Left renal pelvis (tissue), 4 donors: ENCODE measurements at regions not wholly inside any gene's neighbourhood (a gene's known extent, or its start where the extent isn't known, plus 50 kb on each side); places are given as distances from the start of the nearest gene placed in this dataset.

ENCODE experiments used
- DNase-seq, 4 donors: peaks; one replicate each; pipeline ENCODE4 v3.0.0-alpha.2; 2013; ENCODE audit warnings: low read depth in 4 of 4, low spot score in 3 of 4

GRCh38 chr2:143968860-143969259 is 551.1 kb downstream of the ZEB2 start:
- DNase-seq = no peak

GRCh38 chr2:143968360-143968759 is 551.6 kb downstream of the ZEB2 start:
- no peak for DNase-seq

- DNase-seq = no peak
Measured at GRCh38 chr2:143965493-143966164, 554.3 kb downstream of the ZEB2 start.

- no peak for DNase-seq
Measured at GRCh38 chr2:143964891-143965290, 555.0 kb downstream of the ZEB2 start.

GRCh38 chr2:143960177-143960576 is 559.7 kb downstream of the ZEB2 start:
- no peak for DNase-seq

GRCh38 chr2:143957321-143957720 is 562.6 kb downstream of the ZEB2 start:
- DNase-seq = no peak

- no peak for DNase-seq
Measured at GRCh38 chr2:143955401-143956065, 564.4 kb downstream of the ZEB2 start.

- DNase-seq = no peak
Measured at GRCh38 chr2:143954844-143955243, 565.1 kb downstream of the ZEB2 start.

GRCh38 chr2:143954186-143954585 is 565.7 kb downstream of the ZEB2 start:
- no peak for DNase-seq

- DNase-seq = no peak
Measured at GRCh38 chr2:143953451-143954030, 566.4 kb downstream of the ZEB2 start.

- no peak for DNase-seq
Measured at GRCh38 chr2:143952536-143952935, 567.4 kb downstream of the ZEB2 start.

- DNase-seq = no peak
Measured at GRCh38 chr2:143950704-143951103, 569.2 kb downstream of the ZEB2 start.

GRCh38 chr2:143949121-143949848 is 570.6 kb downstream of the ZEB2 start:
- DNase-seq = no peak

- no peak for DNase-seq
Measured at GRCh38 chr2:143948710-143949109, 571.2 kb downstream of the ZEB2 start.

- DNase-seq = no peak
Measured at GRCh38 chr2:143946436-143947391, 573.2 kb downstream of the ZEB2 start.

GRCh38 chr2:143942486-143942885 is 577.4 kb downstream of the ZEB2 start:
- DNase-seq = no peak

GRCh38 chr2:143940720-143941119 is 579.2 kb downstream of the ZEB2 start:
- DNase-seq = no peak

- no peak for DNase-seq
Measured at GRCh38 chr2:143939626-143940330, 580.1 kb downstream of the ZEB2 start.

- DNase-seq = no peak
Measured at GRCh38 chr2:143937723-143938350, 582.1 kb downstream of the ZEB2 start.
